ENCODE measurements at regions not wholly inside any gene's neighbourhood (a gene's known extent, or its start where the extent isn't known, plus 50 kb on each side); places are given as distances from the start of the nearest gene placed in this dataset.
A peak's percentile ranks its signal among the peaks of the same experiment; 100 is the strongest.

DNA sequence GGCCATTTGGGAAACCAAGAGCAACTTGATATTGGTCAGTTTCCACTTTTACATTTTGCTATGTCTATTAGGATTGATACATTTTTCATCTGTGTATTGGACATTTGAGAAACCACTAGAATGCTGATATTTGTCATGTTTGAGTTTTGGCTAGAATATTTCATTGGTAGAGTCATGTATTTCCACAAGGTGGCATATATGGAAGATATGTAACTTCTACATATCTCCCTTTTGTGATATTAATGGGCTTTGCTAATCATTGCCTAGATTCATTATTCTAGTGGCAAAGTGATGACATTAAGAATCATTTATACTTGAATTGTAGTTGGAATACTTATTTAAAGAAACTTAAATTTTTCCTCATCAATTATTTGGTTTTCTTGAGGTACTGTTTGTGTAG is 692.9 kb upstream of the EDIL3 start:
- Histone ChIP-seq H3K4me3 (no peak overlapping the region), H3K27me3 (ENCODE audit: insufficient read depth, low read depth) (no peaks in the 10 kb centered on the region), H3K9me3 (ENCODE audit: insufficient read depth, low read depth) (no peaks in the 10 kb centered on the region), H2AFZ (no peak overlapping the region), H3K9me2 (ENCODE audit: insufficient read depth) (no peaks in the 10 kb centered on the region), H4K20me1 (ENCODE audit: insufficient read depth) (no peaks in the 10 kb centered on the region), H3K4me1 (replicated peaks; ENCODE audit: insufficient read depth) (no peaks in the 10 kb centered on the region), H3K27ac (no peak overlapping the region), H3K36me3 (ENCODE audit: low read depth) (no peaks in the 10 kb centered on the region), H3F3A (ENCODE audit: insufficient read depth, low read depth) (no peaks in the 10 kb centered on the region), H3K79me2 (ENCODE audit: low read depth) (no peaks in the 10 kb centered on the region), H3K4me2 (no peak overlapping the region)
- TF ChIP-seq EZH2 (IDR thresholded peaks at IDR 0.05; ENCODE audit: low read depth) (no peak), CTCF (conservative IDR thresholded peaks at IDR 0.05) (0 out of 2 replicates have a peak, but pooled peaks have one; percentile 20)
- CTCF ChIA-PET = no interaction called here
- intact Hi-C loops (cut with micrococcal nuclease; ENCODE audit: unreplicated experiment) = no loop called here
- no peak for DNase-seq
- BruUV-seq (replicated peaks) = no TSS peak
- POLR2A ChIA-PET (ENCODE audit: unreplicated experiment) = no interaction called here

GRCh38 chr5:85096421-85096820 is 711.7 kb upstream of the EDIL3 start:
- Histone ChIP-seq H3K27me3 (ENCODE audit: insufficient read depth, low read depth) (no peaks in the 10 kb centered on the region), H2AFZ (no peak overlapping the region), H3K4me2 (no peak overlapping the region), H3F3A (ENCODE audit: insufficient read depth, low read depth) (no peaks in the 10 kb centered on the region), H3K9me3 (ENCODE audit: insufficient read depth, low read depth) (no peaks in the 10 kb centered on the region; the same call in 1 of the 2 replicates), H3K4me3 (no peak overlapping the region), H3K27ac (no peak overlapping the region), H3K36me3 (ENCODE audit: low read depth) (no peaks in the 10 kb centered on the region), H3K79me2 (ENCODE audit: low read depth) (no peaks in the 10 kb centered on the region), H3K4me1 (replicated peaks; ENCODE audit: insufficient read depth) (no peaks in the 10 kb centered on the region), H3K9me2 (ENCODE audit: insufficient read depth) (no peaks in the 10 kb centered on the region), H4K20me1 (ENCODE audit: insufficient read depth) (no peaks in the 10 kb centered on the region)
- no TSS peak for BruUV-seq (replicated peaks)
- intact Hi-C loops (cut with micrococcal nuclease; ENCODE audit: unreplicated experiment) = no loop called here
- ChIA-PET POLR2A (ENCODE audit: unreplicated experiment) (no interaction called here), CTCF (no interaction called here)
- TF ChIP-seq CTCF (conservative IDR thresholded peaks at IDR 0.05) (no peak), EZH2 (IDR thresholded peaks at IDR 0.05; ENCODE audit: low read depth) (no peak)
- no peak for DNase-seq

DNA sequence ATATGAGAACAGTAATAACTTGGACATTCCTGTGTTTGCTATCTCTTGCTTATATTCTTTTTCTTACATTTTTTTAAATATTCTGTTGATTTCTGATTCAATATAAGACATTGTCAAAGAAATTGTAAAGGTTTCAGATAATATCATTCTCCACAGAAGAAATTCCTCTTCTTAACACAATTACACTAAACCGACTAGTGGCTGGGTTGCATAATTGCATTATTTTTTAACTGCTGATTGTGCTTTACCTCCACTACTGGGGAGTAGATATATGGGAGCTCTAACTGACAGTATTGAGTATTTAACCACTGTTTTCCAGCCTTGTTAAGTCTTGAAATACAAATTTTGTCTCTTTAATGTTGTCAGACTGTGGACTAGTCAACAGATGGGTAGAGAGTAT is 723.8 kb upstream of the EDIL3 start:
- Histone ChIP-seq H3K27ac (no peak overlapping the region), H3F3A (ENCODE audit: insufficient read depth, low read depth) (no peaks in the 10 kb centered on the region), H4K20me1 (ENCODE audit: insufficient read depth) (no peaks in the 10 kb centered on the region), H3K9me3 (ENCODE audit: insufficient read depth, low read depth) (no peaks in the 10 kb centered on the region), H3K4me1 (replicated peaks; ENCODE audit: insufficient read depth) (no peaks in the 10 kb centered on the region), H3K27me3 (ENCODE audit: insufficient read depth, low read depth) (no peaks in the 10 kb centered on the region), H3K4me3 (no peak overlapping the region), H2AFZ (no peak overlapping the region), H3K4me2 (no peak overlapping the region), H3K9me2 (ENCODE audit: insufficient read depth) (no peaks in the 10 kb centered on the region), H3K79me2 (ENCODE audit: low read depth) (no peaks in the 10 kb centered on the region), H3K36me3 (ENCODE audit: low read depth) (no peaks in the 10 kb centered on the region)
- no peak for DNase-seq
- ChIA-PET POLR2A (ENCODE audit: unreplicated experiment) (no interaction called here), CTCF (no interaction called here)
- no TSS peak for BruUV-seq (replicated peaks)
- peak; percentile 35; the same call in 1 of the 2 replicates for TF ChIP-seq CTCF (conservative IDR thresholded peaks at IDR 0.05)
- TF ChIP-seq EZH2 (IDR thresholded peaks at IDR 0.05; ENCODE audit: low read depth) = no peak
- intact Hi-C loops (cut with micrococcal nuclease; ENCODE audit: unreplicated experiment) = no loop called here
